Stimulated activated CD8-positive, alpha-beta memory T cell treated with anti-CD3 and anti-CD28 coated beads, Interleukin-2, amount 100 ng/mL, for 1 hour (primary cell): ENCODE measurements at regions not wholly inside any gene's neighbourhood (a gene's known extent, or its start where the extent isn't known, plus 50 kb on each side); places are given as distances from the start of the nearest gene placed in this dataset.
"Not testable (repeated sequence)": the region's sequence is repeated elsewhere in the genome, so short reads cannot be mapped to it uniquely, and the experiment has no call there.

Experiments used
- DNase-seq, 2 donors: peaks; one replicate each; pipeline ENCODE4 v3.0.0-alpha.2; 2020; ENCODE audit warnings: low read depth in 2 of 2

GRCh38 chr5:131107128-131107527, 57.9 kb downstream of the HINT1 start:
- DNase-seq = no peak

GRCh38 chr5:131104169-131104808, 60.8 kb downstream of the HINT1 start:
- no peak for DNase-seq

- DNase-seq = no peak
Observed at GRCh38 chr5:131096774-131097710, 68.0 kb downstream of the HINT1 start.

- not testable (repeated sequence) for DNase-seq
Observed at GRCh38 chr5:131095561-131095960, 69.5 kb downstream of the HINT1 start.

- DNase-seq = no peak
Observed at GRCh38 chr5:131084436-131084835, 80.6 kb downstream of the HINT1 start.

- no peak for DNase-seq
Observed at GRCh38 chr5:131081913-131082488, 83.1 kb downstream of the HINT1 start.

GRCh38 chr5:131081374-131081773, 83.7 kb downstream of the HINT1 start:
- DNase-seq = no peak

- no peak for DNase-seq
Observed at GRCh38 chr5:131079232-131079631, 85.8 kb downstream of the HINT1 start.

- peak; percentile 16 to 24 for DNase-seq
Observed at GRCh38 chr5:131068893-131069643, 96.0 kb downstream of the HINT1 start.

- no peak for DNase-seq
Observed at GRCh38 chr5:131068076-131068475, 97.0 kb downstream of the HINT1 start.

- DNase-seq = no peak
Observed at GRCh38 chr5:131067636-131068035, 97.4 kb downstream of the HINT1 start.

GRCh38 chr5:131064669-131065371, 100.2 kb downstream of the HINT1 start:
- no peak for DNase-seq

- no peak for DNase-seq
Observed at GRCh38 chr5:131042021-131042789, 122.9 kb downstream of the HINT1 start.

GRCh38 chr5:131023498-131023865, 141.6 kb downstream of the HINT1 start:
- DNase-seq = no peak

GRCh38 chr5:131022811-131023497, 142.1 kb downstream of the HINT1 start:
- DNase-seq = no peak

- DNase-seq = no peak
Observed at GRCh38 chr5:131021646-131022045, 143.4 kb downstream of the HINT1 start.

- DNase-seq = no peak
Observed at GRCh38 chr5:131019601-131020315, 145.3 kb downstream of the HINT1 start.

- DNase-seq = no peak
Observed at GRCh38 chr5:131019111-131019510, 145.9 kb downstream of the HINT1 start.

- DNase-seq = no peak
Observed at GRCh38 chr5:131008329-131008728, 156.7 kb downstream of the HINT1 start.
